ENCODE measurements at regions not wholly inside any gene's neighbourhood (a gene's known extent, or its start where the extent isn't known, plus 50 kb on each side); places are given as distances from the start of the nearest gene placed in this dataset.

DNA sequence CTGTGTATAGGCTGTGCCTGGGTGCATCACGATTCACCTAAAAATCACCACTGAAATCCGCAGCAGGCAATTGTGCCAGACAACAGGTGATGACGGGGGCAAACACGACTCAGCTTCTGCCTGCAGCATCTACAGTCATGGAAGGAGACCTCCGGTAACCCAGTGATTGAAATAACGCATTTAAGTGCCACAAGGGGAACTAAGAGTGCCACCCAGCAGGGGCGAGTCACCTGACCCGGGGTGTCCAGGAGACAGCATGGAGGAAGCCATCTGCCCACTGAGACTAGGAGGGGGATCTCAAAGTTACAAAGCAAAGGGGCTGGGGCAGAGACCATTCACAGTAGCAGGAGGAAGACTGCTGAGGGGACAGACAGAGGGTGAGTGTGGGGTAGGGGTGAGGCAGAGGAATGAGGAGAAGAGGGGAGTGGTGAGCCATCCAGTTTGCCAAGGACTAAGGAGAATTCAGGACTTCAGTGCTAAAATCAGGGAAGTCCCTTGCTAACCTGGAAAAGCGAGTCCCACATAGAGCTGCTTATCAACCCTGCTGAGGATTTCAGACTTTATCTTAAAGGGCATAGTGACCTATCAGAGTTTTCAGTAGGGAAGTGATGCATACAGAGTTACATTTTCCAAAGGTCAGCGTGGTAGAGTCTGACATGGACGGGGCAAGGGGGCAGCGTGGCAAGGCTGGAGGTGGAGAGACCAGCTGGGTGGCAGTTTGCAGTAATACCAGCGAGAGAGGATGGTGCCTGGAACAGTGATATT lies 256.7 kb upstream of the HES1 start:
- DNase-seq, result no peak

DNA sequence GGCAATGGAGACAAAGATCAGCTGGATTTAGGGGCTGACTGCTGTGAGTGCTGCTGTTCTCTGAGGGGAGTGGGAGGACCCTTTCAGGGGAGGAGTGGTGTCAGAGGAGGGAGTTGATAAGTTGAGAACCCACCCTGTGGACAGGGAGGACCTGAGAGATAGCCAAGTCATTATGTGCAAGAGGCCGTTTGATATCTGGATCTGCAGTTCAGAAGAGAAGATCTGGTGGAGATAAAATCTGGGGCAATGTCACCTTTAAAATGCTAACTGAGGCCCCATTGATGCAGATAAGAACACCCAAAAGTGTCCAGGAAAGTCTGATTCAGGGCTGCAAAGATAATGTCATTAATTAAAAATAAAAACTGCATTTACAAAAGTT lies 256.1 kb upstream of the HES1 start:
- no peak for DNase-seq

DNA sequence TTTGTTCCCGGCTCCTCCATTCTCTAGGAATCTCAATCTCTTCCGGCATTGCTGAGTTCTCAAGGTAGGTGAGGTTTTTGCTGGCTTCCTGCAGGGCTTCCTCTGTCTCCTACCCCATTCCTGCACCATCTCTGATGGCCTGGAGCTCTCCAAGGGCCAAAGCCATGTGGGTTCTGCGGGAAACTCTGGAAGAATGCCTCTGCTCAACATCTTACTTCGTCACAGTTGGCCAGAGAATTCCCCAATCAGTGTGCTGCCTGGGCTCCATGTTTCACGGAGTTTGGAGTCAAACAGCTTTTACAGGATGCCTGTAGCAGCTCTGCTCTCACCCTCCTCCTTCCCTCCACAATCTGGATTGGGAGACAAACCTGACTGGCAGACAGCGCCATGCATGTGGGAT lies 253.9 kb upstream of the HES1 start:
- no peak for DNase-seq

DNA sequence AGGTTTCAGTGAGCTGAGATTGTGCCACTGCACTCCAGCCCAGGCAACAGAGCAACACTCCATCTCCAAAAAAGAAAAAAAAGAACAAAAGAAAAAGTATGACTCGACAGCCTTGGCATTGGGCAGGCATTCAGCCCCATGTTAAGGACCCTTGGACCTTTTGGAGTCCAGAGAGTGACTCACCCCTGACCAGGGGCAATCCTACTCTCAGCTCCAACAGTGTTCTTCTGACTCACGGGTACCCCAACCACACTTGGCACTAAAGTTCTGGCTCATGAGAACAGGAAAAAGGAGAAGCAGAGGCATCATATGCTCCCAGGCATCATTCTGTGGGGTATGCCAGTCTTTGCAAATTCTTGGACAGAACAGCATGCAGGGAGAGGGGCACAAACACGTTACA lies 252.4 kb upstream of the HES1 start:
- DNase-seq, result no peak

DNA sequence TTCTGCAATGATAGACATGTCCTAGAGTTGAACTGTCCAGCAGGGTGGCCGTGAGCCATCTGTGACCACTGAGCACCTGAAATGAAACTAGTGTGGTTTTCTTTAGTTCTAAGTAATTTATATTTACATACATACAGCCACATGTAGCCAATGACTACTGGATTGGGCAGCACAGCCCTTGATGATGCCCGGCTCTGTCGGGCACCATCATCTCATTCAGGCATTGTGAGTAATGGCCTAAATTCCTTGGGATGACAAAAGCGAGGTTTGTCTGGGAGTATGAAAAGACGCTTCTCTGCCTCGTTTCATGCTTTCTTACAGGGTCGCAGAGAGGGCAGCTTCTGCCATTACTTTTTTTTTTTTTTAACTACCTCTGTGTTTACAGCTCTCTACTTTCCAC lies 251.9 kb upstream of the HES1 start:
- no peak for DNase-seq

DNA sequence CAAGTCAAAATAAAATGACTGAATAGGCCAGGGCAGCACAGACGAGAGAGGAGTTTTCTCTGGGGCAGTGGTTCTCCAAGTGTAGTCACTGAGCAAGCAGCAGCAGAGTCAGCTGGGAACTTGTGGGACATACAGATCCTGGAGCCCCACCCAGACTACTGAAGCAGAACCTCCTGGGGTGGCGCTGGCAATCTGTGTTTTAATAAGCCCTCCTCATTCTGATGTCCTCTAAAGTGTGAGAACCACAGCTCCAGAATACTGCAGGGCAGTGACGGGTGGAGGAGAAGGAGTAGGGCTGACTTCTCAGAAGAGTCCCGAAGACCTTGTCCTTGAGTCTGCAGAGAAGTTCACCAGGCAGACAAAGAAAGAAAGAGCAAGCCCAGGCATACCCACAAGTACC lies 251.3 kb upstream of the HES1 start:
- DNase-seq, result no peak

DNA sequence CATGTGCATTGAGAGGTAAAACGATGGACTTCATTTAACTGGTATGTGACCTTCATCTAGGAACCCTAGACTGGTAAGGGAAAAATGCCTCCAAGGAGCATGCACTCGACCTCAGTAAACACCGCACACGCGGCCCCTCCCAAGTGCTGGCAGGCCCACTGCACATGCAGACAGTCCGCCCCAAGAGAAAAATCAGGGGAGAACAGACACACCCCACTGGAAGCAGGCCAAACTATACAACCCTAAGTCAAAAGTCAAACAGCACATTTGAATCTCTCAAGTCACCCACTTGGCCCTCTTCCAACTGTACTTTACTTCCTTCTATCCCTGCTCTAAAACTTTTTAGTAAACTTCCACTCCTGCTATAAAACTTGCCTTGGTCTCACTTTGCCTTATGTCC lies 250.1 kb upstream of the HES1 start:
- DNase-seq, result no peak

DNA sequence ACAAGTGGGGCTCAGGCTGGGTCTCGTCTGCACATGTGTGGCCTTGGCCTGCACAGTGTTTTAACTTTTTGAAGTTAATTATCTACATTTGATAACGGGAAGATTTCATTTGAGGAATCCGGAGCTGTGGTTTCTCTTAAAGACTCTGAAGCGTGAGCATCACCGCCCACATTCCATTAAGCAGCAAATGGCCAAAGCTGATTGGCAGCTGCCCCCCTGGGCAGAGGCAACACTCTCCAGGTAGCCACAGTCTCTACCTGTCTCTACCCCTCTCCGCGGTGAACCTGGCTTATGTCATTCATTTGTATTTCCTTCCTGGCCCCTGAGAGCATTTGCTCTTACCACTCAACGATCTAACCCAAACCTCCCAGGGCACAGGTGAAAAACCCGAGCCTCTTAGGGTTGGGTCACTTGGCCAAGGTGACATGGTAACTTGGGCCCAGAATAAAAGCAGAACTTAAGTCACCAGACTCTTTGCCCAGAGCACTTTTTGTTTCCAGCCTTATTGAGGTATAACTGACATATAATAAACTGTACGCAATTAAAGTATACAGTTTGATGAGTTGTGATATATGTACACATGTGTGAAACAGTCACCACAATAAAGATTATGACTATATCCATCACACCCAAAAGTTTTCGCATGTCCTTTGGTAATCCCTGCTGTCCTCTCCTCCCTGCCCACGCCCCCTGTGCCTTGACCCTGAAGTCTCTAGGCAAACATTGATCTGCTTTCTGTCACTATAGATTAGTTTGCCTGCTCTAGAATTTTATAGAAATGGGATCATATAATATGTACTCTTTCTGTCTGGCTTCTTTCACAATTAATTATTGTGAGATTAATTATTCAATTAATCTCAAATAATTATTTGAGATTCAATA lies 245.7 kb upstream of the HES1 start:
- DNase-seq, result no peak

DNA sequence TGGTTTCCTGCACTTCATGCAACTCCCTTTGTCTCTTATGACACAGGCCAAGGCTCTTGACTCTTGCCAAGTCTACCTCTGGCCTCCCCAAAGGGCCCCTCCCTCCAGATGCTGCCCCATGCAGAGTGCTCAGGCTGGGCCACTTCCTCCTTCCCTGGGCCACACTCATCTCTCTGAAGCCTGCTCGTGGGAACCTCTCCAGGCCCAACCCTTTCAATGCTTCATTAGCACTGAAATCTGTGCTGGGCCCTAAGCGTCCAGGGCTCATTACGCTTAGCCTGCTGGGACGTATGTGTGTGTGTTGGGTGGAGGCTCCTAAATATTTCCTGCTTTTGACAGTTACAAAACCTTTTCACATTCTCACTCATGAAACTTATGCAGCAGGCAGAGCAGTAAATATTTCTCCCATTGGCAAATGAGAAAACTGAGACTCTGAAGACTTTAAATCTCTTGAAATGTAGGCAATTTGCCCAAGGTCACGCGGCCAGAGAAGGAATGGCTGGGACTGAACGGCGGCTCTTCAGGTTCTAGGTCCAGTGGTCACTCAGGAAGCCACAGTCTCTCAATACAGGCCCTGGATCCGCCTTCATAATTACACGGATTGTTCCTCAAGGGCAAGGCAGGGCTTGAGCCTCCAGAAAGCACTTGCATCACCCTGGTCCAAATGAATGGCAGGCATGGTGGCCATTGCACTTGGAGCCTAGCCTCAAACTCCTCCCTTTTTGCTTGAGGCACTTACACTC lies 241.7 kb upstream of the HES1 start:
- no peak for DNase-seq

DNA sequence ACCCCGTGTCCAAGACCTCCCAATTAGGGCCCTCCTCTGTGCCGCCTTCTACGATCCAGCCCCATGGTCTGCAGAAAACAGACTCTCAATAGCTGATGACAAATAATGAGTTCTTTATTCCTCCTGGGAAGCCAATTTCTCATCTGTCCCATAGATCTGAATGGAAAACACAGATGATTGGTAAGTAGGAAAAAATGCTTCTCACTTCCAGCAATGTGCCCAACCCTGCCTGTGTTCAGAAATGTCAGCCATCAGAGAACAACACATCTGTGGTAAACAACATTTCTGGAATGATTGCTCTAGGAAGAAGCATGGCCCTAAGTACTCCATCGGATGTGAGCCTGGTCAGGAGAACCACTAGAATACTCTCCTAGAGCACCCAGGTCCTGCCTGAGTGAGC lies 240.5 kb upstream of the HES1 start:
- no peak for DNase-seq

DNA sequence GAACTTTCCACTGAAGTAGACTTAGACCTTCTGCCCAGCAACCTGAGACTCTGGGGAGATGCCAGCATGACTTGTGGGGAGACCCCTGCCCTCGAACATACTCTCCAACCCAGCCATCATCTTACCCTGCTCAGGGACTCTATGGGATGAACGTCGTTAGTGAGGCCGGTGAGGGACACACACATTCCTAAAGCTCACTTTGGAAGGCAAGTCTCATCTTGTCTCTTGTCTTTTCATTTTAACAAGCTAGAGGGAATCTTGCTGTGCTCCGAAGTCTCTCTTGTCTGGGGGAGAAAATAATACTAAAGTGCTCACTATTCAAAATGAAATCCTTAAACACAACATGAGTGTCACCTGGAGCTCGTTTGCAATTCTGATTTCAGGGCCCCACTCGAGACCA lies 239.5 kb upstream of the HES1 start:
- DNase-seq, result no peak

DNA sequence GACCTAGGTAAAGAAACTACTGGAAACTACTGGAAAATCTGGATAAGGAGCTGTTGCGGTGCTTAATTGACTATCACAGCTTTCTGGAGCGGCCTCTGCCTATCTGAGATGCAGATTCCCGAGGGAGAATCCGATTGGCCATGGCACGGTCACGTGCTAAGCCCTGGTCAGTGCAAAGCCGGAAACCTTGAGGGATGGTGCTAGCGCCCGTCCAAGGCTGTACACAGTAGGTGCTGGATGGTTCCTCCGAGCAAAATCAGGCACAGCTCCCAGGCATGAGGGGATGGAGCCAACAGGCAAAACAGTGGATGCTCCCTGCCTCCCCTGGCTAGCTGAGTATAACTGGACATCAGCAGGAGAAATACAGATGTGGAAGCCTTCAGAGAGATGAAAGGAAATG lies 238.7 kb upstream of the HES1 start:
- no peak for DNase-seq

DNA sequence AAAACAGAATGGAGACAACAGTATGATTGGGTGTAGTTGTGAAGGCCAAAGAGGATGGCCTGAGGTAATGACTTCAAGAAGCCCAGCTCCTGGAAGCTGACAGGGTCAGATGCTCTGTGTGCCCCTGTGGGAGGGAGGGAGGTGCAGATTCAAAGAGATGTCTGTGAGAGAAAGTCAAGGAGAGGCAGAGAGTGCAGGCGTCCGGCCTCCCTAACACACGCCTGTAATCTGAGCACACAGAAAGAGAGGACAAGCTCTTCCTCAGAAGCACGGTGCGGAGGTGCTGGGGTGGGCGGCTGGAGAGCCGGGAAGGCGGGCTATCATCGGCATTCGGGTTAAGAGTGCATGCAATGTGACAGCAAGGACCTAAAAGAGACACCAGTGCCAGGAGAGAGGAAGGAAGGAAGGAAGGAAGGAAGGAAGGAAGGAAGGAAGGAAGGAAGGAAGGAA lies 238.2 kb upstream of the HES1 start:
- DNase-seq, result no peak

DNA sequence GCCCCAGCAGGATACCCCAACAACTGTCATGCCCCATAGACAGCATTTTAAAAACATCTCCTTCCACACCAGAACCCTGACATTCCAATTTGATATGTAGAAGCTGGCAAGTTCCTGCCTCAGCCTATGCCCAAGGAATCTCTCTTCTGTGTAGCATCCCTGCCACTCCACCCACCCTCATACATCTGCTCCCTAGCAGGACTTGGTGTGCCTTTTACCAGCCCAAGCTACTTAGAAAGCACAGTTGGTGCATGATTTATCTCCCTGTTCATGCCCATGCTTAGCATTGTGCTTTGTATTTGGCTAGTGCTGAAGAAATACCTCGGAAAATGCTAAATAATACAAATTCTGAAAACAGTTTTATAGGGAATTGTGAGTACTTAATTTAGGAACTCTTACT lies 236.9 kb upstream of the HES1 start:
- DNase-seq, result no peak

DNA sequence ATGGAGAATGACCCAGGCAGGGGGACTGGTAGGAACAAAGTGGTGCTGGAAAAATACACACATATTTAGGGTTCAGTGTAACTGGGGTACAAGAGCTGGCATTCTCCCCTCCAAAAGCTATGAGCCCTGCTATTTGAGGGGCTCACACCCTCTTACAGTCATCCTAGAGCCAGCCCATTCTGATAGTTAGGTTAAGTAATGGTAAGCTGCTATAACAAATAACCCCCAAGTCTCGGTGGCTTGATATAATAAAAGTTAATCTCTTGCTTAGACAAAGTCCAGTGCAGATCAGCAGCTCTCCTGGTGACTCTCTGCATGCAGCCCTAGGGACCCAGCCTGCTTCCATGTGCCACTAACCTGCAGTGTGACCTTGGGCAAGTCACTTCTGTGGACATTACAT lies 234.9 kb upstream of the HES1 start:
- no peak for DNase-seq

DNA sequence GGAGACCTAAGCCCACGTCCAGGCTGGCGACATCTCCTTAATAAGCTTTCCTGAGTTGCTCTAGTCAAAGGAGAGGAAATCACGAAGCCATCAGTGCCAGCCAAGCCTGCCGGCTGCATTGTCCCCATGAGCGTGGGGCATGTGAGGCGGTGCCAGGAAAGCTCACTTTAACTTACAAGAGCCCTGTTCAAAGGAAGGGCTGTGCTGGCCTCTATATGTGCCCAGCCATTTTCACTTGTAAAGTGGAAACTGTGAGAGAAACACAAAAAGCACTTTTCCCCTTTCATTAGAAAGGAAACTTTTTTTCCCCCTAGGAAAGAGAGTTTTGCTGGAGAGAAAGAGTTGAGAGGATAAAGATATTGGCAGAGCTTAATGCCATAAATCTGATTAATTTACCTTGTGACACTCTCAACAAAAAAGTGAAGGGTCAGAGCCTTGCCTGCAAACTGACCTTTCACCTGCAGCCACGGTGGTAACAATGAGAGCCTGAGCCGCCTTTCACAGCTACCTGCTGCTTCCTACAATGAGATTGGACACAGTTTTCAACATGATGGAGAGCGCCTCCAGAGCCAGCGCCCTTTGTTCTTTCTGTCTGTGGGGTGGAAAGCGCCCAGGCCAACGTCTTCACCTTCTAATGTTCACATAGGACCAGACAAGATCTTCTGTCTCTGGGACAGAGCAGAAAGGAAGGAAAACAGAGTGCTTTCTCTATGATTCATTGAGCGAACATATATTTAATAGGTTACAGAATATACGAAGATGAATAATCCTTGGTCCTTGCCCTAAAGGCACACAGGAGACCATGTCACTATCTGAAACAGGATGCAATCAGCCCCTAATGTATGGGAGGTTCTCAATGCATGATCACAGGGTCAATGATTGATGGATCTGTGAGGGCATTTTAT lies 233.1 kb upstream of the HES1 start:
- no peak for DNase-seq

DNA sequence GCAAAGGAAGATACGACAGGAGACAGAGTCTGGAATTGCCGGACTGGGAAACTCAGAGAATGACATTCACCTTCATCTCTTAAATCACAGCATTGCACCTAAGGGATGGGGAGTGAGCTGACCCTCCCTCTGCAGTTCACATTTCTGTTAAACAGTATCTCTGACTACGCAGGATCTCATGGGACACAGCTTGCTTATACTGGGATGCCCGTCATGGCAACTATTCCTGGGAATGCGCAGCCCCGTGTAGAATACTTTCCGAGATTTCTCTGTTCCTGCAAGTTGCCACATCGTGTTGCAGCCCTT lies 232.5 kb upstream of the HES1 start:
- DNase-seq, result no peak

DNA sequence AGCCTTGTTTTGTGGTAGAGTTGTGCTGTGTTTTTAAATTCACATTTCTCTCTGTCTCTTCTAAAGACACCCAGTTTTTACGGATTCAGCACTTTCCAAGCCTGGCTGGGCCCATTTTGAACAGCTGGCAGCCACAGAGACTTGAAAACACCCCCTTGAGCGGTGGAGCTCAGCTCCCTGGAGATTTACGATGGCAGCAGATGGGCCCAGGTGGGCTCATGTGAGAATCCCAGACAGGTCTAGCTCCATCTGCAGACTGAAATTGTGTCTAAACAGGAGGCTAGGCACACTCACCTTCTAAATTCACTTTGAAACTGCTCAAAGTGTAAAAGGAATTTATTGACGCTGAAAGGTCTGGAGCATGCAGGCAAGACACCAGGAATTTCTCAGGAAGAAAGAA lies 232.0 kb upstream of the HES1 start:
- no peak for DNase-seq

DNA sequence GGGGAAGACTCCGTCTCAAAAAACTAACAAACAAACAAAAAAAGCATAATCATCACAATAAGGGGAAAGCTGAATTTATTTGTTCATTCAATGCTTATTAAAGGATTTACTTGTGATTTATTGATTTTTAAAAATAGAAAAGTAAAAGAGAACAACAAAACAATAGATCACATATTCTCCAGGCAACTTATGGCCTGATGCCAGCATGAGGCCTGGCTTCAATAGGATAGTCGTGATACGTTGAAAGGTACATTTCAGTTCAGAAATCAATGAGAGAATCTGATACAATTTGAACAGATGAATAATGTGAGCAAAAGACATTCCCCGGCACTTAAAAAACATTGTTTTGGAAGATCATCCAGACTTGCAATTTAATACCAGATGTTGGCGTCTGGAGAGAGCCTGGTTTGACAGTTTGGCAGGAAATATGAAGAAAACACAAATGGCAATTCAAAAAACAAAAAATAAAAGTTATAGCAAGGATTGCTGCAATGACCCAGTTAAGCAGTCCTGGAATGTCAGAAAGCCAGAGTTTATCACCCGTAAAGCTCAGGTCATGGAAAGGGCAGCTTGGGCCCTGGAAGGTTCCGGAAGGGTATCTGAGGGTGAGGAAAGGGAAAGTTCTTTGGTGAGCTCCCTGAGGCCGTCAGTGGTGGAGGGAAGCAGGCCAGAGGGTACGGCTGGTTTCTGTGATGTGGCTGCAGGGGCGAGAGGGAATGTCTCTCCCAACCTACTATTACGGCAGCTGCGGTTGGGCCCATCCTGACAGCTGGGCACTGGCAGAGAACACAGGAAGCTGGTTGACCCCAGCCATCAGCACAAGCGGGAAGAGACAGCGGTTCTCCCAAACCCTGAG lies 230.2 kb upstream of the HES1 start:
- no peak for DNase-seq

DNA sequence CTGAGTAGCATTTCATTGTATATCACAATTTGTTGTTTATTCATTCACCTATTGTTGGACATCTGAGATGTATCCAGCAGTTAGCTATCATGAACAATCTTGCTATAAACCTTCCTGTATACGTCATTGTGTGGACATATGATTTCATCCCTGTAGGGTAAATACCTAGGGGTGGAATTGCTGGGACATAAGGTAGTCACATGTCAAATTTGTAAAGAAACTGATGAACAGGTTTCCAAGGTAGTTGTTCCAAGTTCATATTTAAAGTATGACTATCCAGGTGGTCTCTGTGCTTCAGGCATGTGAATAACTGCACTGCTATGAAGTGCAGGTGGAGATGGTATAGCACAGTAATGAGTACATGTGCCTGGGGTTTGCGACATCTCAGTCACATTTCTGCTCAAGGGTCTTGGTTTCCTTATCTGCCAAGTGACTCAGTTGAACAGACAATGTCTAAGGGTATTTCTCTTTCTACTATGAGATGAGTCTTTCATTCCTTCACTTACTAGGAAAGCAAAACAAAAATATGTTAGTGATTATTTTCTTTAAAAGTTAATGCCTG lies 229.0 kb upstream of the HES1 start:
- DNase-seq, result no peak

DNA sequence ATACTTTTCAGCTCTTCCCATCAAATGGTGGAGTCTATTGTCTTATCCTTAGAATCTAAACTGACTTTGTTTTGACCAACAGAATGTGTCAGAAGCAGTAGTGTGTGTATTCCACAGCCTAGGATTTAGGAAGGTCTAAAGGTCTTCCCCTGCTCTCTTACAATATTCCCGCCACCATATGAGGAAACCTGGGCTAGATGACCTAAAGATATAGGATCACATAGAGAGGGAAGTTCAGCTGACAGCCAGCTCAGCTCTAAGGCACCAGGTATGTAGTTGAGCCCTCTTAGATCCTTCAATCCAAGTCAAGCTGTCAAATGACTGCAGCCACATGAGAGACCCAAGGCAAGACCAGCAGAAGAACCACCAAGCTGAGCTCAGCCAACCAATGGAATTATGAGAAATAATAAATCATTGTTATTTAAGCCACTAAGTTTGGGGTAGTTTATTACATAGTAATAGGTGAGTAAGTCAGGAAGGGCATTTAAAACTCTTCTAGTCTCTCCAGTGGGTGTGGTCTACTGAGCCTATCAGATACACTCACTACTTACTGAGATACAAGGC lies 227.7 kb upstream of the HES1 start:
- DNase-seq, result no peak

Measured in T-helper 9 cell (primary cell).